Adrenal gland (tissue), 5 donors: ENCODE measurements at regions not wholly inside any gene's neighbourhood (a gene's known extent, or its start where the extent isn't known, plus 50 kb on each side); places are given as distances from the start of the nearest gene placed in this dataset.

Experiments
- CTCF ChIP-seq, 6 experiments: fragments of 450-650 bp in 4 of 6; fragments of 200-600 bp in 2 of 6; sonication (generic) in 1 of 6; IDR thresholded peaks; 1 replicate in 5 of 6; 2 replicates in 1 of 6; pipeline versions ENCODE4 v1.5.1 to v1.8.0; 2016 to 2021; ENCODE audit warnings: antibody characterized with exemption in 6 of 6, mild to moderate bottlenecking in 2 of 6, moderate library complexity in 1 of 6
- POLR2A ChIP-seq, 2 donors: fragments of 450-650 bp; IDR thresholded peaks; one replicate each; pipeline ENCODE4 v1.6.1; 2017; ENCODE audit warnings: antibody characterized with exemption in 2 of 2, mild to moderate bottlenecking in 2 of 2, moderate library complexity in 1 of 2
- donor health status: DM: no; HTN: no; CAD: no.

- TF ChIP-seq CTCF (IDR thresholded peaks at IDR 0.05) = no peak
- TF ChIP-seq POLR2A (IDR thresholded peaks at IDR 0.05) = no peak
Observed at GRCh38 chr13:88651531-88651930, 980.4 kb downstream of the SLITRK5 start.
